ENCODE measurements at regions not wholly inside any gene's neighbourhood (a gene's known extent, or its start where the extent isn't known, plus 50 kb on each side); places are given as distances from the start of the nearest gene placed in this dataset.

- no peaks in the 10 kb centered on the region for H3K9me3 ChIP-seq (replicated peaks in 1 of 3)
- H3K27me3 ChIP-seq, result no peaks in the 10 kb centered on the region
- 63 to 83% (median 78%) methylated on average over 1 of the region's 1 CpG for WGBS, 4 donors
- H3K4me3 ChIP-seq, result no peak overlapping the region
- TF ChIP-seq, protein P1, sequence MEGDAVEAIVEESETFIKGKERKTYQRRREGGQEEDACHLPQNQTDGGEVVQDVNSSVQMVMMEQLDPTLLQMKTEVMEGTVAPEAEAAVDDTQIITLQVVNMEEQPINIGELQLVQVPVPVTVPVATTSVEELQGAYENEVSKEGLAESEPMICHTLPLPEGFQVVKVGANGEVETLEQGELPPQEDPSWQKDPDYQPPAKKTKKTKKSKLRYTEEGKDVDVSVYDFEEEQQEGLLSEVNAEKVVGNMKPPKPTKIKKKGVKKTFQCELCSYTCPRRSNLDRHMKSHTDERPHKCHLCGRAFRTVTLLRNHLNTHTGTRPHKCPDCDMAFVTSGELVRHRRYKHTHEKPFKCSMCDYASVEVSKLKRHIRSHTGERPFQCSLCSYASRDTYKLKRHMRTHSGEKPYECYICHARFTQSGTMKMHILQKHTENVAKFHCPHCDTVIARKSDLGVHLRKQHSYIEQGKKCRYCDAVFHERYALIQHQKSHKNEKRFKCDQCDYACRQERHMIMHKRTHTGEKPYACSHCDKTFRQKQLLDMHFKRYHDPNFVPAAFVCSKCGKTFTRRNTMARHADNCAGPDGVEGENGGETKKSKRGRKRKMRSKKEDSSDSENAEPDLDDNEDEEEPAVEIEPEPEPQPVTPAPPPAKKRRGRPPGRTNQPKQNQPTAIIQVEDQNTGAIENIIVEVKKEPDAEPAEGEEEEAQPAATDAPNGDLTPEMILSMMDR (IDR thresholded peaks at IDR 0.05), result no peak
- no peak for TF ChIP-seq POLR2A (IDR thresholded peaks at IDR 0.05)
- no peaks in the 10 kb centered on the region for H3K4me1 ChIP-seq (replicated peaks in 1 of 2)
- intact Hi-C loops (cut with DNase I), result no loop called here
- H3K27ac ChIP-seq, result no peak overlapping the region
- no peaks in the 10 kb centered on the region for H3K36me3 ChIP-seq (replicated peaks in 1 of 2)
- no peak for DNase-seq
These were observed 395.3 kb upstream of the GOLIM4 start for GRCh38 chr3:168490981-168491380.

- intact Hi-C loops (cut with DNase I), result no loop called here
- TF ChIP-seq, protein P1 (IDR thresholded peaks at IDR 0.05), result no peak
- TF ChIP-seq POLR2A (IDR thresholded peaks at IDR 0.05), result no peak
- no peaks in the 10 kb centered on the region for H3K27me3 ChIP-seq
- DNase-seq, result no peak
- no peaks in the 10 kb centered on the region for H3K4me1 ChIP-seq (replicated peaks in 1 of 2)
- H3K9me3 ChIP-seq (replicated peaks in 1 of 3), result no peaks in the 10 kb centered on the region
- H3K27ac ChIP-seq, result no peak overlapping the region
- no peaks in the 10 kb centered on the region for H3K36me3 ChIP-seq (replicated peaks in 1 of 2)
- no peak overlapping the region for H3K4me3 ChIP-seq
These were observed 393.6 kb upstream of the GOLIM4 start for GRCh38 chr3:168489301-168489700.

GRCh38 chr3:168485936-168486335, 390.2 kb upstream of the GOLIM4 start:
- TF ChIP-seq POLR2A (IDR thresholded peaks at IDR 0.05), result no peak
- TF ChIP-seq, protein P1 (IDR thresholded peaks at IDR 0.05), result no peak
- DNase-seq, result no peak
- intact Hi-C loops (cut with DNase I), result no loop called here
- Histone ChIP-seq H3K4me1 (replicated peaks in 1 of 2) (no peaks in the 10 kb centered on the region), H3K36me3 (replicated peaks in 1 of 2) (no peaks in the 10 kb centered on the region), H3K27me3 (no peaks in the 10 kb centered on the region), H3K27ac (no peak overlapping the region), H3K4me3 (no peak overlapping the region), H3K9me3 (replicated peaks in 1 of 3) (no peaks in the 10 kb centered on the region)
- WGBS, 4 donors, result 52 to 57% (median 53%) methylated on average over 2 of the region's 2 CpGs

- Histone ChIP-seq H3K36me3 (replicated peaks in 1 of 2) (no peaks in the 10 kb centered on the region), H3K4me1 (replicated peaks in 1 of 2) (no peaks in the 10 kb centered on the region), H3K27me3 (no peaks in the 10 kb centered on the region), H3K9me3 (replicated peaks in 1 of 3) (no peaks in the 10 kb centered on the region), H3K27ac (no peak overlapping the region), H3K4me3 (no peak overlapping the region)
- intact Hi-C loops (cut with DNase I), result no loop called here
- 57 to 63% (median 59%) methylated on average over 11 of the region's 11 CpGs for WGBS, 4 donors
- DNase-seq, result no peak
- TF ChIP-seq, protein P1 (IDR thresholded peaks at IDR 0.05), result no peak
- TF ChIP-seq POLR2A (IDR thresholded peaks at IDR 0.05), result no peak
These were observed 380.7 kb upstream of the GOLIM4 start for GRCh38 chr3:168476360-168476980.

Measured in adrenal gland (tissue), 9 donors.